Right lobe of liver (tissue), 6 donors: ENCODE measurements at regions not wholly inside any gene's neighbourhood (a gene's known extent, or its start where the extent isn't known, plus 50 kb on each side); places are given as distances from the start of the nearest gene placed in this dataset.

Experiments
- ATAC-seq, 4 donors: fragments of 200-7000 bp; cut with Tn5 transposase; one replicate each; pipeline ENCODE4 v1.9.1; 2020; ENCODE audit warnings: mild to moderate bottlenecking in 4 of 4, moderate library complexity in 4 of 4
- DNase-seq, 3 donors: peaks; one replicate each; pipeline ENCODE4 v3.0.0-alpha.2; 2020
- H3K27ac ChIP-seq, 3 donors: fragments of 200-600 bp; one replicate each; pipeline ENCODE4 v1.8.0; 2022
- H3K27me3 ChIP-seq, 2 donors: fragments of 200-600 bp; one replicate each; pipeline ENCODE4 v1.8.0; 2022
- H3K36me3 ChIP-seq, 4 donors: fragments of 200-600 bp; sonication (generic) in 1 of 4; one replicate each; pipeline versions ENCODE4 v1.5.1 to v1.8.0; 2017 to 2022; ENCODE audit warnings: control low read depth in 1 of 4
- H3K4me1 ChIP-seq, 4 donors: fragments of 200-600 bp; sonication (generic) in 1 of 4; one replicate each; pipeline versions ENCODE4 v1.5.1 to v1.8.0; 2017 to 2022; ENCODE audit warnings: control low read depth in 1 of 4
- H3K4me3 ChIP-seq, 3 donors: fragments of 200-600 bp; one replicate each; pipeline ENCODE4 v1.8.0; 2022
- H3K9me3 ChIP-seq, 4 donors: fragments of 200-600 bp; sonication (generic) in 1 of 4; one replicate each; pipeline versions ENCODE4 v1.5.1 to v1.8.0; 2017 to 2022; ENCODE audit warnings: control low read depth in 1 of 4
- CTCF ChIP-seq, 4 donors: fragments of 200-600 bp in 3 of 4; fragments of 450-650 bp in 1 of 4; IDR thresholded peaks; one replicate each; pipeline versions ENCODE4 v1.5.1 to v1.8.0; 2016 to 2022; ENCODE audit warnings: antibody characterized with exemption in 4 of 4, mild to moderate bottlenecking in 2 of 4
- POLR2A ChIP-seq: fragments of 450-650 bp; IDR thresholded peaks from one replicate; pipeline ENCODE4 v1.6.1; 2017; ENCODE audit warnings: antibody characterized with exemption, mild to moderate bottlenecking
- WGBS: methylation state at CpG from one replicate; pipeline ENCODE4 v1.1.6; 2018; ENCODE audit warnings: low coverage, low lambda C conversion rate; ENCODE audit not compliant: insufficient coverage; ENCODE audit errors: missing lambda C conversion rate; 5-methylcytosine and 5-hydroxymethylcytosine counted together
- intact Hi-C, 2 donors: fragments of 100-400 bp; cut with DNase I; formaldehyde crosslinking; loops; one replicate each; pipeline versions ENCODE4 v1.11.2 to v1.14.1; 2022
- donor health status: DM: no; HTN: yes; CAD: no.
- donor health status: DM: no; HTN: no; CAD: no.
- donor health status: DM: no; HTN: no; CAD: no.
- donor health status: DM: no; HTN: yes; CAD: no.
- donor health status: DM: no; HTN: yes; CAD: no.

DNA sequence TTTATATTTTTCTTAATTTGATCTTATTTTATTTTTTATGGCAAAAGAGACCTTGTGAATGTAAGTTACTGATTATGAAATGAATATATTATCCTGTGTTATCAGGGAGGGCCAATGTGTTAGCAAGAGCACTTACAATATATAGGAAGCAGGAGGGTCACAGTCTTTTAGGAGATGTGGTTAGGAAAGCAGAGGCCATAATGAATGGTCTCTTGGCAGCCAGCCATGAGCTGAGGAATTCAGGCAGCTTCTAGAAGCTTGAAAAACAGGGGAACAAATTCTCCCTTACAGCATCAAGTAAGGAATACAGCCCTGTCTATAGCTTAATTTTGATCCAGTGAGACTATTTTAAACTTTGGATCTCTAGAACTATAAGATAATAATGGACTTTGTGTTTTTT lies 2374.6 kb downstream of the PCDH9 start:
- ATAC-seq: no peak
- no peaks in the 10 kb centered on the region for H3K36me3 ChIP-seq
- H3K27me3 ChIP-seq: no peaks in the 10 kb centered on the region
- intact Hi-C loops: no loop called here
- H3K4me1 ChIP-seq: no peaks in the 10 kb centered on the region
- no peaks in the 10 kb centered on the region for H3K9me3 ChIP-seq
- TF ChIP-seq POLR2A (no peak), CTCF (IDR thresholded peaks at IDR 0.05) (no peak)
- DNase-seq: no peak
- H3K4me3 ChIP-seq: no peak overlapping the region
- no peak overlapping the region for H3K27ac ChIP-seq

GRCh38 chr13:64850017-64850416 lies 2380.1 kb downstream of the PCDH9 start:
- Histone ChIP-seq H3K9me3 (no peaks in the 10 kb centered on the region), H3K36me3 (no peaks in the 10 kb centered on the region), H3K4me3 (no peak overlapping the region), H3K27me3 (no peaks in the 10 kb centered on the region), H3K27ac (no peak overlapping the region), H3K4me1 (no peaks in the 10 kb centered on the region)
- DNase-seq (no peak), ATAC-seq (peak in 3 of 4 donors; percentile 41 to 83 (median 58))
- intact Hi-C loops: no loop called here
- TF ChIP-seq POLR2A: no peak

DNA sequence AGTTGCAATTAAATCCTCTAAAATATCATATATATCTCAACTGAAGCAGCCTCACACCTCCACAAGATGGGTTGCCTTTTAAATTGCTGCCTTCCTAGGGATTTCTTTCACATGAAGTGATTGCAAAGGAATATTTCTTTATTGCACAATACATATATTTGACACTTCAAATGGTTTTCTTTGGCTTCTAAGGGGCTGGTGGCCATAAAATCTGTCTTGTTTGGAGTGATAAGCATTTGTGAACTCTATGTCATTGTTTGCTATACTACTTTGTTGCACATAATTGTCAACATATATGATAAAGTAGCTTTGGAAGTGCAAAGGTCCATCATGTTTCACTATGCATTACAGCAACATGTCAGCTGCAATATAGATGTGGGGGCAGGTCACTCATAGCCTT lies 2380.9 kb downstream of the PCDH9 start:
- ATAC-seq (no peak), DNase-seq (no peak)
- Histone ChIP-seq H3K4me1 (no peaks in the 10 kb centered on the region), H3K27me3 (no peaks in the 10 kb centered on the region), H3K27ac (no peak overlapping the region), H3K4me3 (no peak overlapping the region), H3K9me3 (no peaks in the 10 kb centered on the region), H3K36me3 (no peaks in the 10 kb centered on the region)
- TF ChIP-seq CTCF (IDR thresholded peaks at IDR 0.05): no peak
- no peak for TF ChIP-seq POLR2A
- intact Hi-C loops: no loop called here

DNA sequence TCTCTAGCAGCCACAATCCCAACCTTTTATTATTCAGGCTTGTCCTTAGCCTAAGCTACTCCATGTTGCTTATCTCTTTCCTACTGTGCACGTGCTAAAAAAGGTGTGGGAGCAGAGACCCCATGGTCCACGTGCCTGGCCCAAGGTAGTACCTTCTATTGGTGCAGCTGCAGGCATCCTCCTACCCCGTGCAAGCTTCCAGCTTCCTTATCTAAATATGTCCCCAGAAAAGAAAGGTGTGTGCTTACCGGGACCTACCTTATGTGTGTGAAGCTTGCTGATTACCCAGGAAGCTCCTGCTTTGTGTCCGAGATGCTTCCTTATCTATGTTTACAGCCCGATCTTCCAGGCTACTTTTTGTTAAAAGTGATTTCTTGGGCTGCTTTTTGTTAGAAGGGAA lies 2382.4 kb downstream of the PCDH9 start:
- no peaks in the 10 kb centered on the region for H3K4me1 ChIP-seq
- no peaks in the 10 kb centered on the region for H3K36me3 ChIP-seq
- DNase-seq: no peak
- intact Hi-C loops: no loop called here
- no peaks in the 10 kb centered on the region for H3K27me3 ChIP-seq
- 59% methylated on average over 6 of the region's 6 CpGs for WGBS
- TF ChIP-seq POLR2A (no peak), CTCF (IDR thresholded peaks at IDR 0.05) (no peak)
- no peak overlapping the region for H3K4me3 ChIP-seq
- H3K27ac ChIP-seq: no peak overlapping the region
- H3K9me3 ChIP-seq: no peaks in the 10 kb centered on the region
- ATAC-seq: no peak

GRCh38 chr13:64845110-64845509 lies 2385.0 kb downstream of the PCDH9 start:
- H3K27me3 ChIP-seq: no peaks in the 10 kb centered on the region
- no peaks in the 10 kb centered on the region for H3K36me3 ChIP-seq
- 71% methylated on average over 1 of the region's 1 CpG for WGBS
- H3K4me3 ChIP-seq: no peak overlapping the region
- H3K27ac ChIP-seq: no peak overlapping the region
- TF ChIP-seq CTCF (IDR thresholded peaks at IDR 0.05) (no peak), POLR2A (no peak)
- DNase-seq (no peak), ATAC-seq (no peak)
- H3K4me1 ChIP-seq: no peaks in the 10 kb centered on the region
- intact Hi-C loops: no loop called here
- H3K9me3 ChIP-seq: no peaks in the 10 kb centered on the region
